H9 (cell line): ENCODE measurements at regions not wholly inside any gene's neighbourhood (a gene's known extent, or its start where the extent isn't known, plus 50 kb on each side); places are given as distances from the start of the nearest gene placed in this dataset.

Experiments
- DNase-seq: peaks from one replicate; pipeline ENCODE4 v3.0.0-alpha.2; 2017
- H2AFZ ChIP-seq: one replicate; pipeline ENCODE4 v1.6.1; 2013; ENCODE audit warnings: mild to moderate bottlenecking, low read length, control low read depth, moderate library complexity
- H2AK5ac ChIP-seq: 2 replicates; pipeline ENCODE4 v1.6.1; 2013; ENCODE audit warnings: low read length, control low read depth, mixed read lengths; ENCODE audit not compliant: insufficient read length
- H2BK120ac ChIP-seq: one replicate; pipeline ENCODE4 v1.6.1; 2013; ENCODE audit warnings: low read depth, mild to moderate bottlenecking, low read length, control low read depth, inconsistent platforms; ENCODE audit not compliant: poor library complexity, severe bottlenecking
- H2BK12ac ChIP-seq: 2 replicates; pipeline ENCODE4 v1.6.1; 2013; ENCODE audit warnings: low read length, control low read depth, mixed read lengths, low read depth; ENCODE audit not compliant: insufficient read length
- H2BK15ac ChIP-seq: 2 replicates; pipeline ENCODE4 v1.6.1; 2013; ENCODE audit warnings: low read depth, low read length, control low read depth
- H2BK20ac ChIP-seq: one replicate; pipeline ENCODE4 v1.6.1; 2013; ENCODE audit warnings: low read depth, mild to moderate bottlenecking, low read length, control low read depth, inconsistent platforms; ENCODE audit not compliant: poor library complexity, severe bottlenecking
- H2BK5ac ChIP-seq: 2 replicates; pipeline ENCODE4 v1.6.1; 2013; ENCODE audit warnings: low read length, control low read depth, mixed read lengths; ENCODE audit not compliant: insufficient read length
- H3K14ac ChIP-seq: 2 replicates; pipeline ENCODE4 v1.6.1; 2013; ENCODE audit warnings: low read length, control low read depth; ENCODE audit not compliant: insufficient read depth
- H3K18ac ChIP-seq: 2 replicates; pipeline ENCODE4 v1.6.1; 2013; ENCODE audit warnings: low read depth, mild to moderate bottlenecking, mixed read lengths, low read length, control low read depth; ENCODE audit not compliant: insufficient read length
- H3K23ac ChIP-seq: 2 replicates; pipeline ENCODE4 v1.6.1; 2013; ENCODE audit warnings: low read length, control low read depth, mixed read lengths, low read depth; ENCODE audit not compliant: insufficient read length
- H3K23me2 ChIP-seq: 2 replicates; pipeline ENCODE4 v1.6.1; 2013; ENCODE audit warnings: low read depth, mild to moderate bottlenecking, mixed read lengths, low read length, control low read depth; ENCODE audit not compliant: insufficient read length, poor library complexity, severe bottlenecking
- H3K27ac ChIP-seq: 2 replicates; pipeline ENCODE4 v1.5.1; 2013; ENCODE audit warnings: low read length, control low read depth, mixed read lengths, low read depth; ENCODE audit not compliant: insufficient read length
- H3K27me3 ChIP-seq: 2 replicates; pipeline ENCODE4 v1.6.1; 2013; ENCODE audit warnings: low read length, control low read depth, inconsistent platforms; ENCODE audit not compliant: insufficient read depth
- H3K4ac ChIP-seq: 2 replicates; pipeline ENCODE4 v1.6.1; 2013; ENCODE audit warnings: low read depth, mild to moderate bottlenecking, control low read depth, inconsistent platforms, low read length, moderate library complexity
- H3K4me1 ChIP-seq: 2 replicates; pipeline ENCODE4 v1.6.1; 2013; ENCODE audit warnings: low read length, control low read depth, inconsistent platforms; ENCODE audit not compliant: insufficient read depth
- H3K4me2 ChIP-seq: 2 replicates; pipeline ENCODE4 v1.6.1; 2013; ENCODE audit warnings: low read length, control low read depth, mixed read lengths; ENCODE audit not compliant: insufficient read length, insufficient read depth
- H3K56ac ChIP-seq: 2 replicates; pipeline ENCODE4 v1.6.1; 2013; ENCODE audit warnings: low read depth, mild to moderate bottlenecking, mixed read lengths, low read length, control low read depth; ENCODE audit not compliant: insufficient read length
- H3K79me1 ChIP-seq: 2 replicates; pipeline ENCODE4 v1.6.1; 2013; ENCODE audit warnings: low read depth, mild to moderate bottlenecking, moderate library complexity, low read length, control low read depth, inconsistent platforms; ENCODE audit not compliant: insufficient read depth, poor library complexity, severe bottlenecking
- H3K79me2 ChIP-seq: 2 replicates; pipeline ENCODE4 v1.6.1; 2013; ENCODE audit warnings: low read length, control low read depth, inconsistent platforms; ENCODE audit not compliant: insufficient read depth
- H3K9ac ChIP-seq: 2 replicates; pipeline ENCODE4 v1.6.1; 2013; ENCODE audit warnings: low read length, control low read depth, mixed read lengths; ENCODE audit not compliant: insufficient read length; ENCODE audit errors: extremely low read depth
- H3K9me3 ChIP-seq: one replicate; pipeline ENCODE4 v1.6.1; 2013; ENCODE audit warnings: low read depth, low read length, inconsistent platforms; ENCODE audit not compliant: control insufficient read depth
- H3T11ph ChIP-seq: one replicate; pipeline ENCODE4 v1.6.1; 2013; ENCODE audit warnings: mild to moderate bottlenecking, low read length, control low read depth, inconsistent platforms
- H4K20me1 ChIP-seq: one replicate; pipeline ENCODE4 v1.6.1; 2013; ENCODE audit not compliant: control insufficient read depth, insufficient read length, insufficient read depth
- H4K5ac ChIP-seq: 2 replicates; pipeline ENCODE4 v1.6.1; 2013; ENCODE audit warnings: low read depth, mild to moderate bottlenecking, mixed read lengths, low read length, control low read depth; ENCODE audit not compliant: insufficient read length
- H4K8ac ChIP-seq: replicated peaks from 2 replicates; pipeline ENCODE4 v1.6.1; 2013; ENCODE audit warnings: low read length, control low read depth, mixed read lengths, low read depth; ENCODE audit not compliant: insufficient read length
- H4K91ac ChIP-seq: 2 replicates; pipeline ENCODE4 v1.6.1; 2013; ENCODE audit warnings: low read depth, mild to moderate bottlenecking, moderate library complexity, mixed read lengths, low read length, control low read depth; ENCODE audit not compliant: insufficient read length
- H3K27ac Mint-ChIP-seq, 3 experiments: 2 replicates in 2 of 3; 3 replicates in 1 of 3; pipeline ENCODE4 v1.8.0; 2020 to 2021; ENCODE audit warnings: mixed read lengths in 3 of 3, mild to moderate bottlenecking in 1 of 3, moderate library complexity in 1 of 3
- H3K27me3 Mint-ChIP-seq: 2 replicates; pipeline ENCODE4 v1.8.0; 2021; ENCODE audit warnings: low read depth, mild to moderate bottlenecking, moderate library complexity, mixed read lengths
- H3K36me3 Mint-ChIP-seq, 3 experiments: 2 replicates in 2 of 3; 3 replicates in 1 of 3; pipeline ENCODE4 v1.8.0; 2020 to 2021; ENCODE audit warnings: low read depth in 3 of 3, mixed read lengths in 3 of 3; ENCODE audit not compliant: insufficient read depth in 1 of 3
- H3K4me1 Mint-ChIP-seq, 2 experiments: 2 replicates each; pipeline ENCODE4 v1.8.0; 2020; ENCODE audit warnings: mixed read lengths in 2 of 2
- H3K4me3 Mint-ChIP-seq, 2 experiments: 2 replicates in 1 of 2; 3 replicates in 1 of 2; pipeline ENCODE4 v1.8.0; 2020 to 2021; ENCODE audit warnings: mild to moderate bottlenecking in 2 of 2, mixed read lengths in 2 of 2, moderate library complexity in 1 of 2
- H3K9me3 Mint-ChIP-seq, 2 experiments: 2 replicates in 1 of 2; 3 replicates in 1 of 2; pipeline ENCODE4 v1.8.0; 2020; ENCODE audit warnings: mild to moderate bottlenecking in 2 of 2, mixed read lengths in 2 of 2, moderate library complexity in 1 of 2
- CTCF ChIP-seq: fragments of 200-600 bp; sonication (generic); conservative IDR thresholded peaks from 3 replicates; pipeline ENCODE4 v1.8.0; 2021; ENCODE audit warnings: antibody characterized with exemption, mild to moderate bottlenecking
- WGBS: extraction: QIAGEN DNeasy Blood & Tissue Kit; methylation state at CpG from one replicate; pipeline ENCODE4 v1.1.7; 2013; ENCODE audit warnings: missing lambda C conversion rate, low lambda C conversion rate, mixed read lengths; ENCODE audit not compliant: insufficient read length; ENCODE audit errors: extremely low coverage; 5-methylcytosine and 5-hydroxymethylcytosine counted together

GRCh38 chr2:198546122-198546521, 741.7 kb downstream of the PLCL1 start:
- no peak overlapping the region for H3K18ac ChIP-seq
- no peaks in the 10 kb centered on the region for H3K36me3 Mint-ChIP-seq
- no peak overlapping the region for H2BK5ac ChIP-seq
- no peak overlapping the region for H3T11ph ChIP-seq
- no peak overlapping the region for H2BK12ac ChIP-seq
- no peak overlapping the region for H3K4me3 Mint-ChIP-seq
- no peak overlapping the region for H2BK20ac ChIP-seq
- H3K23me2 ChIP-seq = no peaks in the 10 kb centered on the region
- H3K14ac ChIP-seq = no peak overlapping the region
- no peaks in the 10 kb centered on the region for H3K27me3 Mint-ChIP-seq
- H3K4me1 Mint-ChIP-seq = no peaks in the 10 kb centered on the region; a peak in 1 of 4 replicates
- no peak overlapping the region for H3K56ac ChIP-seq
- no peaks in the 10 kb centered on the region for H3K79me2 ChIP-seq
- no peaks in the 10 kb centered on the region for H3K27me3 ChIP-seq
- no peak overlapping the region for H3K23ac ChIP-seq
- no peak overlapping the region for H3K4me2 ChIP-seq
- no peak for DNase-seq
- no peak overlapping the region for H4K91ac ChIP-seq
- no peak overlapping the region for H3K9ac ChIP-seq
- no peak overlapping the region for H3K4ac ChIP-seq
- no peaks in the 10 kb centered on the region for H3K9me3 Mint-ChIP-seq
- no peak for TF ChIP-seq CTCF
- H3K79me1 ChIP-seq = no peaks in the 10 kb centered on the region
- no peak overlapping the region for H2BK15ac ChIP-seq
- H4K5ac ChIP-seq = no peak overlapping the region
- no CpG with 5 or more reads among the region's 2 CpGs for WGBS
- H3K4me1 ChIP-seq = peaks cover 4% of the 10 kb centered on the region; the same call in 1 of the 2 replicates
- H3K27ac ChIP-seq = no peak overlapping the region
- no peak overlapping the region; a peak in 1 of 7 replicates for H3K27ac Mint-ChIP-seq
- H4K8ac ChIP-seq = no peak overlapping the region
- H4K20me1 ChIP-seq = no peaks in the 10 kb centered on the region
- no peak overlapping the region for H2BK120ac ChIP-seq
- H2AFZ ChIP-seq = no peak overlapping the region
- no peaks in the 10 kb centered on the region for H3K9me3 ChIP-seq
- H2AK5ac ChIP-seq = no peak overlapping the region
